Left cardiac atrium (tissue), 4 donors: ENCODE measurements at regions not wholly inside any gene's neighbourhood (a gene's known extent, or its start where the extent isn't known, plus 50 kb on each side); places are given as distances from the start of the nearest gene placed in this dataset.
"Not testable (repeated sequence)": the region's sequence is repeated elsewhere in the genome, so short reads cannot be mapped to it uniquely, and the experiment has no call there.

ENCODE experiments used
- ATAC-seq, 2 donors: fragments of 200-7000 bp; cut with Tn5 transposase; one replicate each; pipeline ENCODE4 v1.9.1; 2020; ENCODE audit warnings: mild to moderate bottlenecking in 2 of 2, moderate library complexity in 2 of 2
- DNase-seq: peaks from one replicate; pipeline ENCODE4 v3.0.0-alpha.2; 2020
- intact Hi-C, 2 donors: fragments of 100-400 bp; cut with DNase I; formaldehyde crosslinking; loops; one replicate each; pipeline versions ENCODE4 v1.14.1 to v1.15.1; 2022 to 2023
- donor health status: DM: no; HTN: yes; CAD: no.
- donor health status: DM: no; HTN: yes; CAD: no; lungs with severe emphysema.
- donor health status: DM: yes; HTN: yes; CAD: no.
- donor health status: Dilated cardiomyopathy.

GRCh38 chrY:8781184-8781890 lies 555.9 kb upstream of the TSPY4 start:
- no peak for DNase-seq
- ATAC-seq: no peak
- intact Hi-C loops: no loop called here

GRCh38 chrY:8794561-8794960 lies 542.7 kb upstream of the TSPY4 start:
- ATAC-seq (no peak), DNase-seq (no peak)
- intact Hi-C loops: no loop called here

DNA sequence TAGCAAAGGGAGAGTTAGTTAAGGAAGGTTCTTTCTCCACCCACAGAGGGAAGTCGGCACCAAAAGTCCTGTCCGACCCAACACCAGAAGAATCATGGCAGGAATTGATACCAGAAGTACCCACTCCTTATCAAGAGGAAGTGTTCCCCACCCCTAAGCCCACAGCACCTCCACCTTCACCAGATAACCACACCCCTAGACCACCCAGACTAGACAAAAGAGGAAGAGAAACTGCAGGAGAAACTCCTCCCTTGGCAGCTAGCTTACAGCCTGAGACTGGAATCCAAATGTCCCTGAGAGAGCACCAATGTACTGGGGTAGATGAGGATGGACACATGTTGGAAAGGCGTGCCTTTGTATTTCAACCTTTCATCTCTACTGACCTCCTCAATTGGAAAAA lies 532.9 kb upstream of the TSPY4 start:
- DNase-seq: no peak
- no peak for ATAC-seq
- intact Hi-C loops: no loop called here

DNA sequence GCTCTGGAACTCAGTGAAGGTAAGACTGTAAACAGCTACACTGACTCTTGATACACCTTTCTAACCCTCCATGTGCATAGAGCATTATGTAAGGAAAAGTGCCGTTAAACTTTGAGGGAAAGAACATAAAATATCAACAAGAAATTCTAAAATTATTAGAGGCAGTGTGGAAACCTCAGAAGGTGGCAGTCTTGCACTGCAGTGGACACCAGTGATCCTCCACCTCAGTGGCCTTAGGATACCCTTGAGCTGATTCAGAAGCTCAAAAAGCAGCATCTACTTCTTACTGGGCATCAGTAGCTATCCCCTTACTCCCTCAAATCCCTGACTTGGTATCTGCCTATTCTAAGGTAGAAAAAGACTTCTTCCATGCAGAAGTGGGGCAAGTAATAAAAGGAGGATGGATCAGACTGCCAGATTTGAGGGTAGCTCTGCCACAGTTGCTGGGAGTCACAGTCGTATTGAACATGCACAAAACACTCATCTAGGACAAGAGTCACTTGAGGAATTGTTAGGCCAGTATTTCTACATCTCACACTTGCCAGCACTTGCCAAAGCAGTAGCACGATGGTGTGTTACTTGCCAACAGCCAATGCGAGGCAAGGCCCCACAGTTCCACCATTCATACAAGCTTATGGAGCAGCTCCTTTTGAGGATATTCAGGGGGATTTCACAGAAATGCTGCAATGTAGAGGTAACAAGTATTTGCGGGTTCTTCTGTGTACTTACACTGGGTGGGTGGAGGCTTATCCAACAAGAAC lies 529.4 kb upstream of the TSPY4 start:
- intact Hi-C loops: no loop called here
- ATAC-seq (no peak), DNase-seq (no peak)

DNA sequence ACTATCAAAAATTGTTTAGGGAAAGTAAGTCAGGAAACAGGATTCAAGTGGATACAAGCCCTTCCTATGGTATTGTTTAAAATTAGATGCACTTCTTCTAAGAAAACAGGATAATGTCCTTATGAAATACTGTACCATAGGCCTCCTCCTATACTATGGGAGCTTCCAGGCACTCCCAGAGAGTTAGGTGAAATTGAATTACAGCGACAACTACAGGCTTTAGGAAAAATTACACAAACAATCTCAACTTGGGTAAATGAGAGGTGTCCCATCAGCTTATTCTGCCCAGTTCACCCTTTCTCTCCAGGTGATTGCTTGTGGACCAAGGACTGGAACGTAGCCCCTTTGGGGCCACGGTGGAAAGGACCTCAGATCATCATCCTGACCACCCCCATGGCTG lies 528.7 kb upstream of the TSPY4 start:
- no peak for ATAC-seq
- intact Hi-C loops: no loop called here
- DNase-seq: no peak

DNA sequence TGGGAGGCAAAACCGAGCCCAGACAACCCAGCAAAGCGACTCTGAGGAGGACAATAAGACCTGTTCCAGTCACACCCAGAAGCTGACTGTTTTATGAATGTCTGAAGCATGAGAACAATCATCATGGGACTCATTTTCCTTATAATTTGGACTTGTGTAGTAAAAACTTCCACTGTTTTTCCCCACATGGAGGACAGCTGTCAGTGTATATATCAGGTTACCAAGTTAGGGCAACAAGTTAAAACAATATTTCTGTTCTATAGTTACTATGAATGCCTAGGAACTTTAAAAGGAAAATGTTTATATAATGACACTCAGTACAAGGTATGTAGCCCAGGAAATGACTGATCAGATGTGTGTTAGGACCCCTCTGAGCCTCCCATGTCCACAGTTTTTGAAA lies 528.2 kb upstream of the TSPY4 start:
- no peak for ATAC-seq
- intact Hi-C loops: no loop called here
- no peak for DNase-seq

GRCh38 chrY:8814143-8814542 lies 523.1 kb upstream of the TSPY4 start:
- DNase-seq (no peak), ATAC-seq (no peak)
- intact Hi-C loops: no loop called here

DNA sequence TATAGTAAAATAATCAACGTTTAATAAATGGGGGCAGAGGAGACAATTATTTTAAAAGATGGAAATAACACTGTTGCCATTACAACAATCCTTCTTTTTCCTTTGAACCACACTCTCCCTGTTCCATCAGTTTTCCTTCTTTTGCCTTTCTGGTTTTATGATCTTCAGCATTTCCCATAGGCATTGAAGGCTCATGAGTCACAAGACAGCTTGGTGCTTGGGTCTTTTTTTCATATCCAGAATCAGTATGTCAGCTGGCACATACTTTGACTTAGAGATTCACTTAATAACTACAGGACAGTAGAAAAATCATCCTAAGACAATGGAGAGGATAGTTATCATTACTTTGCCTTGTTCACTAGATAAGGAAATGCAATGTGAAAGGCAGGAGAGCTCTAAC lies 521.6 kb upstream of the TSPY4 start:
- no peak for DNase-seq
- no peak for ATAC-seq
- intact Hi-C loops: no loop called here

DNA sequence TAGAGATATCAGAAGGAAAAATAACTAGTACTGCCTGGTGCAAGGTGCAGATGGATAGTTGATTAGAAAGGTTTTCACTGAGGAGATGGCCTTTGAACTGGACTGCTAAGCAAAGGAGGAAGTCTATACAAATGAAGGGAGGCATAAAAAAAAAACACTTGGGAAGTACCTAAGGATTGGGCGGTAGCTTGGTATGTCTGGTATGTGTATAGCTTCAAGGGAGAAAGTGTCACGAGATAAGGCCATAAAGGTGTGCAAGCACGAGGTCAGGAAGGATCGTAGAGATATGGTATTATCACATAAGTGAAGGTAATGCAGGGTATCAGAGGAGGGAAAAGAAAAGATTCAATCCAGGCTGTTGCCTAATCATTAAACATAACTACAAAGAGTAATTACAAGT lies 517.2 kb upstream of the TSPY4 start:
- no peak for DNase-seq
- no peak for ATAC-seq
- intact Hi-C loops: no loop called here

DNA sequence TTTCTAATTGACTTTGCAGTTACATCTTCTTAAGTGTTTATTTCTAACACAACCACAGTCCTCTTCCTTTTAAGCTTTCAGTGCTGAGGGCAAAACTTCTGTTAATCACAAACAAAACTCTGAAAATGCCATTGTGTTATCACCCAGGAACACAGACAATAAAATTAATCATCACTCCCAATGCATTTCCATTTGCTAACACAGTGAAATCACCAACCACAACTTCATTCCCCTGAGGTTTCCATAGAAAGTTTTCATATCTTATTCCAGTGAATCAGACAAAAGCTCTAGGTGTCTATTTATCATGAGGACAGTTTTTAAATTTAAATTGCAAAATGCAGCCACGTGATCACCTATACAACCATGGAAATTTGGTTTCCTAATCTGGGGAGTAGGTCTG lies 516.2 kb upstream of the TSPY4 start:
- ATAC-seq (no peak), DNase-seq (no peak)
- intact Hi-C loops: no loop called here

- intact Hi-C loops: no loop called here
- ATAC-seq: no peak
Measured at GRCh38 chrY:8852278-8852677, 485.0 kb upstream of the TSPY4 start.

GRCh38 chrY:8888371-8888770 lies 448.9 kb upstream of the TSPY4 start:
- no peak for ATAC-seq
- intact Hi-C loops: no loop called here
- DNase-seq: no peak

More at GRCh38 chrY:8852278-8852677, 485.0 kb upstream of the TSPY4 start:
- no peak for DNase-seq

- no peak for DNase-seq
- intact Hi-C loops: no loop called here
- no peak for ATAC-seq
Measured at GRCh38 chrY:8897876-8898275, 439.4 kb upstream of the TSPY4 start.

DNA sequence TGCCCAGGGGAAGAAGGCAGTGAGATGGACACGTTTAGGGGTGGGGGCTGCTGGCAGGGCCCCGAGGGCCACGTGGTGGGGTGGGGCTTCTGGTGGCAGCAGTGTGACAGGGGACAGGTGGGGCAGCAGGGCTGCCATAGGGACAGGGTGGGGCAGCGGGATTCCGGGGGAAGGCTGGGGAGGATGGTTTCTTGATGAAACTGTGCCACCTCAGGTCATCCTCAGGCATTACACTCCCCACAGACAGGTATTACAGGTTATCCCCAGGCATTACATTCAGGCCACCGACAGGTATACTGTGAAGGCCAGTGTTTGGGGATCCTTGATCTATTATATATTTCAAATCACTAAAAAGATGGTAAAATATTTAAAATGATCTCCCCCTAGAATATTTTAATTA lies 432.1 kb upstream of the TSPY4 start:
- intact Hi-C loops: no loop called here
- ATAC-seq (no peak), DNase-seq (no peak)

GRCh38 chrY:8922576-8922975 lies 414.7 kb upstream of the TSPY4 start:
- intact Hi-C loops, ATAC-seq, DNase-seq: not testable (repeated sequence)
